Type B pancreatic cell (in vitro differentiated cells): ENCODE measurements at regions not wholly inside any gene's neighbourhood (a gene's known extent, or its start where the extent isn't known, plus 50 kb on each side); places are given as distances from the start of the nearest gene placed in this dataset.

Source experiments
- DNase-seq: peaks from one replicate; pipeline ENCODE4 v3.0.0; 2021; ENCODE audit warnings: mixed read lengths; ENCODE audit not compliant: unreplicated experiment; ENCODE audit errors: extremely low spot score
- H3K27ac Mint-ChIP-seq: 2 replicates; pipeline ENCODE4 v1.8.0; 2021; ENCODE audit warnings: mild to moderate bottlenecking, mixed read lengths
- H3K27me3 Mint-ChIP-seq: 2 replicates; pipeline ENCODE4 v1.8.0; 2021; ENCODE audit warnings: mixed read lengths
- H3K36me3 Mint-ChIP-seq: 2 replicates; pipeline ENCODE4 v1.8.0; 2021; ENCODE audit warnings: mixed read lengths
- H3K4me1 Mint-ChIP-seq: one replicate; pipeline ENCODE4 v1.8.0; 2021; ENCODE audit warnings: mixed read lengths; ENCODE audit not compliant: unreplicated experiment
- H3K4me3 Mint-ChIP-seq: 2 replicates; pipeline ENCODE4 v1.8.0; 2021; ENCODE audit warnings: mild to moderate bottlenecking, mixed read lengths
- H3K9me3 Mint-ChIP-seq: 2 replicates; pipeline ENCODE4 v1.8.0; 2021; ENCODE audit warnings: mixed read lengths
- TF ChIP-seq, protein P1 (sequence below): fragments of 200-600 bp; sonication (generic); conservative IDR thresholded peaks from 2 replicates; pipeline ENCODE4 v1.5.0; 2021; ENCODE audit warnings: antibody characterized with exemption, mild to moderate bottlenecking

DNA sequence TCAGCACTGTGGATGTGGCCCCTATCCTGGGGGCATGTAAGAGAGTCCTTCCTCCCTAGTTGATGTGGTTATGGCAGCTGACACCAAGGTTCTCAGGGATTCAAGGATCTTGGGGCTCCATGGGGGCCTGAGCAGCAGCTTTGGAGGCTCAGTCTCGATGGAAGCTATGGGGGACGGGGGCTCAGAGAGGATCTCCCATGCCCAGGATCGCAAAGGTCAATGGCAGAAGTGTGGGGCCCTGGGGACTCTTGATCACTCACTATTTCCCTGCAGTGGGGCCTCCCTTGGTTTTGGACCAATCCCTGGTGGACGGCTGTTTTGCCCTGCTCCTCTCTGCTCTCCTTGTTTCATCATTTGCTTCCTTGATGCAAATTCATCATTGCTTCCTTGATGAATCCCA, 885.9 kb downstream of the CDH8 start:
- H3K36me3 Mint-ChIP-seq = no peaks in the 10 kb centered on the region
- H3K4me3 Mint-ChIP-seq = no peak overlapping the region
- TF ChIP-seq, protein P1, sequence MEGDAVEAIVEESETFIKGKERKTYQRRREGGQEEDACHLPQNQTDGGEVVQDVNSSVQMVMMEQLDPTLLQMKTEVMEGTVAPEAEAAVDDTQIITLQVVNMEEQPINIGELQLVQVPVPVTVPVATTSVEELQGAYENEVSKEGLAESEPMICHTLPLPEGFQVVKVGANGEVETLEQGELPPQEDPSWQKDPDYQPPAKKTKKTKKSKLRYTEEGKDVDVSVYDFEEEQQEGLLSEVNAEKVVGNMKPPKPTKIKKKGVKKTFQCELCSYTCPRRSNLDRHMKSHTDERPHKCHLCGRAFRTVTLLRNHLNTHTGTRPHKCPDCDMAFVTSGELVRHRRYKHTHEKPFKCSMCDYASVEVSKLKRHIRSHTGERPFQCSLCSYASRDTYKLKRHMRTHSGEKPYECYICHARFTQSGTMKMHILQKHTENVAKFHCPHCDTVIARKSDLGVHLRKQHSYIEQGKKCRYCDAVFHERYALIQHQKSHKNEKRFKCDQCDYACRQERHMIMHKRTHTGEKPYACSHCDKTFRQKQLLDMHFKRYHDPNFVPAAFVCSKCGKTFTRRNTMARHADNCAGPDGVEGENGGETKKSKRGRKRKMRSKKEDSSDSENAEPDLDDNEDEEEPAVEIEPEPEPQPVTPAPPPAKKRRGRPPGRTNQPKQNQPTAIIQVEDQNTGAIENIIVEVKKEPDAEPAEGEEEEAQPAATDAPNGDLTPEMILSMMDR = no peak
- DNase-seq = no peak
- no peaks in the 10 kb centered on the region for H3K9me3 Mint-ChIP-seq
- no peaks in the 10 kb centered on the region for H3K27me3 Mint-ChIP-seq
- H3K4me1 Mint-ChIP-seq = no peaks in the 10 kb centered on the region
- no peak overlapping the region for H3K27ac Mint-ChIP-seq

DNA sequence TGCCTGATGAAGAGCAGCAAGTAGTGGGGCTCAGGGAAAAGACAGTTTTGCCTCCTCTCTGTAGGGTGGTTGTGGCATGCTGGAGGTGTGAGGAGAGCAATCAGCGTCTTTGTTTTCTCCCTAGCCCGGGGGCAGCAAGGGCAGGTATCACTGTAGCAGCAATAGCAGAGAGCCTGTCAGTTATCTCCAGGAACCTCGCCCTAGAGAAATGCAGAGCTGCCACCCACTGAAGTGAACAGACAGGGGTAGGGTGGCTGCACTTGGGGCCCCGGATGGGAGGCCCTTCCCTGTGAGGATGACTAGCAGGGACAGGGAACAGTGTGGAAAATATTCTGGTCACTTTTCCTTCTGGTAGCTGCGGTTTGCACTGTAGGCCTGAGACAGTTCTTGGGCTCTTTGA, 886.5 kb downstream of the CDH8 start:
- H3K27ac Mint-ChIP-seq = no peak overlapping the region
- H3K27me3 Mint-ChIP-seq = no peaks in the 10 kb centered on the region
- no peak for DNase-seq
- H3K9me3 Mint-ChIP-seq = no peaks in the 10 kb centered on the region
- H3K36me3 Mint-ChIP-seq = no peaks in the 10 kb centered on the region
- H3K4me3 Mint-ChIP-seq = no peak overlapping the region
- no peaks in the 10 kb centered on the region for H3K4me1 Mint-ChIP-seq
- TF ChIP-seq, protein P1 = no peak

DNA sequence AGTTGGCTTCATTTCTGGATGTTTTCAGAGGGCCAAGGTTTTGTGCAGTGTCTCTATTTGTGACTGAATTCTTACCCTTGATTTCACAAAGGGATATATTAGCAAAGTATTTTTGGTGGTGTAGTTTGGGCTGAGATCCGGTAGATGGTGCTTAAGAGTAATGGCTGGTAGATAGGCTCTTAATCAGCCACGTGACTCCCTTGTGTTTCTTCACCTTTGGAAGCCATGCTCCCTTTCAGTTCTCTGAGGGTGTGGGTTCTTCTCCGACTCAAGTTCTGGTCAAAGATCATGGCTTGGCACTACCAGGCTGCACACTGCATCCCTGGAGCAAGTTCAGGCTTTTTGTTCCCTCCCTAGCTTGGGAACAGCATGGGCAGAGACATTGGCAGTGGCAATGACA, 887.3 kb downstream of the CDH8 start:
- TF ChIP-seq, protein P1 = peak; percentile 35
- no peak overlapping the region for H3K4me3 Mint-ChIP-seq
- H3K27me3 Mint-ChIP-seq = no peaks in the 10 kb centered on the region
- no peak overlapping the region for H3K27ac Mint-ChIP-seq
- no peaks in the 10 kb centered on the region for H3K9me3 Mint-ChIP-seq
- H3K36me3 Mint-ChIP-seq = no peaks in the 10 kb centered on the region
- DNase-seq = no peak
- H3K4me1 Mint-ChIP-seq = no peaks in the 10 kb centered on the region

DNA sequence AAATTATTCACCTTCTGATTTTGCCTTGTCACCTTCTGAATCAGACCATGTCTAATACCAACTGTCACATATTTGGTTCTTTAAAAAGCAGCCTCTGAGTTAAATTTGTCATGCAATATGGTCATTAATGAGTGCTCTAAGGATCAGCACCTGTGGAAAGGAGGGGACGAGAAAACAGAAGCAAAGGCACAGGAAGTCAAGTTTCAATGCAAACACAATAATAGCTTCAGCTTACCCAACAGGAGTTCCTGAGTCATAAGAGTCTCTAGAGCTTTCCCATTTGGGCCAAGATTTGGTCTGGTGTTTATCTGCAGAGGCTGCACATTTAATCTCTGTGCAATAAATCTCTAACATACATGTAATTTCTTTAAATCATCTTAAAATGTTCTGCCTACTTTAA, 889.8 kb downstream of the CDH8 start:
- no peak overlapping the region for H3K4me3 Mint-ChIP-seq
- TF ChIP-seq, protein P1 = no peak
- DNase-seq = no peak
- H3K27ac Mint-ChIP-seq = no peak overlapping the region
- no peaks in the 10 kb centered on the region for H3K36me3 Mint-ChIP-seq
- no peaks in the 10 kb centered on the region for H3K27me3 Mint-ChIP-seq
- H3K9me3 Mint-ChIP-seq = no peaks in the 10 kb centered on the region
- H3K4me1 Mint-ChIP-seq = no peaks in the 10 kb centered on the region

DNA sequence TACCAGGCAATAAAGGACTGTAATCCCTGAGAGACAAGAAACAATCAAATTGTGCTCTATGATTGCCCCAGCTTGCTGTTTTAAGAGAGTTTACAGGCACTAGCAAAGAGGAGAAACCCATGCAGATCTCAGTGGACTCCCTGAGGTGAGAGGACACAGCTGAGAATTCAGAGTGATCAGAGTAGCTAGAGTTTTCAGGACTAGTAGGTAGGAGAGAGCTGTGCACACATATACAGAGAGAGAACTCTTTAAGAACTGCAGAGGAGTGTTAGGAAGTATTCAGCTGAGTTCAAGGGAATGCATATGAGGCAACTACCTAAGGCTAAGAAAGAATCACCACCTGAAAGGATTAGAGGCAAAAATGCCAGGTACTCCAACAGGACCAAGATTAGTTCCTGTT, 904.8 kb downstream of the CDH8 start:
- Mint-ChIP-seq H3K36me3 (no peaks in the 10 kb centered on the region), H3K4me3 (no peak overlapping the region), H3K9me3 (no peaks in the 10 kb centered on the region), H3K4me1 (no peaks in the 10 kb centered on the region), H3K27ac (no peak overlapping the region), H3K27me3 (no peaks in the 10 kb centered on the region)
- TF ChIP-seq, protein P1 = no peak
- no peak for DNase-seq
